SK-MEL-5 (cell line): ENCODE measurements at regions not wholly inside any gene's neighbourhood (a gene's known extent, or its start where the extent isn't known, plus 50 kb on each side); places are given as distances from the start of the nearest gene placed in this dataset.
"Not testable (repeated sequence)": the region's sequence is repeated elsewhere in the genome, so short reads cannot be mapped to it uniquely, and the experiment has no call there.

Experiments used
- DNase-seq: peaks from one replicate; pipeline ENCODE4 v3.0.0-alpha.2; 2016; ENCODE audit warnings: low read depth, low spot score
- in situ Hi-C: cut with HindIII; loops from 2 replicates; pipeline ENCODE4 v1.10.0; 2016; ENCODE audit warnings: low sequenced_read_pairs, high pct_unique_total_duplicates, low pct_unique_long_range_greater_than_20kb

DNA sequence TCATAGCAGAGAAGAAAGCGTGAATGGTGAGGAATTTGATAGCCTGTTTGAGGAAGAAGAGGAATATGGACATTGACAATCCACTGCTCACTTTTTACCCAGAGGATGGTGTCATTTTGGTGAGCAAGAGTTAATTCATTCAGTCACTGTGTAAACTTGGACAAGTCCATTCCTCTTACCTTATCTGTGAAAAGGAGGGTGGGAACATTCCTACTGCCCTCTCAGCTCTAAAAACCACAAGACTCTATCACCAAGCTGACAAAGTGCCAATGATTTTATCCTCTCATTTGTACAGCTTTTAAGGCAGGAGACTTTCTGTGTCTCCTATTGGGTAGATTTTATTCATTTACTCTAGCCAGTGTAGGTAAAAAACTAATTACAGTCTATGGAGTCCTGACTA is 103.8 kb downstream of the LUZP4 start:
- DNase-seq = no peak
- in situ Hi-C loops = no loop called here

DNA sequence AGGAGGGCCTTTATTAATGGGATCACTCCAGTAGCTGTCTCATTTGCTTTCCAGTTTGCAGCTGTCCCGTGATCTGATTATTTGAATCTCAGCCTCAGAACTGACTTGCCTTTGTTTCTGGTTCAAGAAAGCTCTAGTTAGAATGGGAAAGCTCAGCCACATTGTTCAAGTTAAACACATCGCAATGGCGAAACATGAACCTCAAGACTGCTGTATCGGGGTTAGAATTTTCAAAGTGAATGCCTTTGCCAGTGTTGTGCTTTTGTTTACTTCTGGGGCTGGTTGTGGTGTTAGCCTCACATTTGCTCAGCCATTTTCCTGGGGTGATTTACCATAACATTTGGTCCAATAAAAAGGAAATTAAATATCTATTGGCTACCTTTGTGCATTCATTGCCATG is 105.3 kb downstream of the LUZP4 start:
- in situ Hi-C loops, DNase-seq: not testable (repeated sequence)

DNA sequence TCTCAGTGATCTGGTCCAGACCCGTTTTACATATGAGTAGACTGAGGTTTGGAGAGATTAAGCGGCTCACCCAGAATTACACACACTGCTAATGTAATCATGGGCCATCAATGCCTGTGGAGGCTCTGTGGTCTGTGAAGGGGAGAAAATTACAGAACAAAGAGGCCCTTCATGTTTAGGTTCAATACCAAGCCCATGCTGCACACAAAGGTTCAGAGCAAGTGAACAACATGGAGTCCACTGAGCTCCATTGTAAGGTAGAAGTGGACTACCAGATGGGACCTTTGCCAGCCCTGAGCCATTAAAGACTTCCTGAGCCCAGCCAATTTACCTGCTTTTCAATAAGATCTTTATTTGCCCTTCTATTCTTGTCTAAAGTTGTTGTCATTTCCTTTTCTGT is 109.8 kb downstream of the LUZP4 start:
- in situ Hi-C loops = no loop called here
- peak; percentile 69 for DNase-seq

DNA sequence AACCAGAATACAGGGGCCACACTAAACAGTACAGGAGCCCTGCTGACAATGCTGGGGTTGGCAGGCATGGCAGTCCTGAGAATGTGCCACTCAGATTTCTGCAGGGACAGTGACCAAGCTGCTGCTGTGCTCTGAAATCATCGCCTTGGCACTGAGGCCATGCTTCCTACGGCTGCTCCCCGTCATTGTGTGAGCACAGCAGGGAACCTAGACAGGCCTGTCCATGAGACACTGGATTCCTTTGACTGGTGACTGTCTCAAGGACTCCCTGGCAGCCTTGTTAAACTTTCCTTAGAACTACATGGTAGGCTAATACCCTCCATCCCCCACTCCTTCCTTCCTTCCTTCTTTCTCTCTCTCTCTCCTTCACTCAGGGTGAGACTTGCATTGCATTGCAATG is 111.4 kb downstream of the LUZP4 start:
- DNase-seq = peak; percentile 33

DNA sequence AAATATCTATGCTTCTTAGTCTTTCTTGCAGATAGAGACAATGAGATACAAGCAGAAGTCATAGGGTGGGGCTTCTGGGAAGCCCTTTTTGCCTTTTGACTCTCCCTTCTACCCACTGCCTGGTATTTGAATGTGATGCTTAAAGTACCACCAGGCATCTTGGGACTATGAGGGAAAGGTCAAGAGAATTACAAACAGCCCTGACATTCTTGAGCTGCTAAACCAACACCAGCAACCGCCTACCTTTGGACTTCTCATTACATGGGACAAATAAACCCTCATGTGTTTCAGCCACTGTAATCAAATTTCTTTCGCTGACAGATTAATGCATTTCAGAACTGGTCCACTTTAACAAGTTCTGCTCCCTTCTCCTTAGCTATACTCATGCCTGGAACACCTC is 112.8 kb downstream of the LUZP4 start:
- DNase-seq = no peak
- in situ Hi-C loops = no loop called here

More for the DNA sequence above, 111.4 kb downstream of the LUZP4 start:
- in situ Hi-C loops = no loop called here

- peak; percentile 78 for DNase-seq
- in situ Hi-C loops = no loop called here
Observed at GRCh38 chrX:115408771-115409400, 119.4 kb downstream of the LUZP4 start.

- in situ Hi-C loops = no loop called here
- DNase-seq = no peak
Observed at GRCh38 chrX:115409551-115409950, 120.0 kb downstream of the LUZP4 start.

DNA sequence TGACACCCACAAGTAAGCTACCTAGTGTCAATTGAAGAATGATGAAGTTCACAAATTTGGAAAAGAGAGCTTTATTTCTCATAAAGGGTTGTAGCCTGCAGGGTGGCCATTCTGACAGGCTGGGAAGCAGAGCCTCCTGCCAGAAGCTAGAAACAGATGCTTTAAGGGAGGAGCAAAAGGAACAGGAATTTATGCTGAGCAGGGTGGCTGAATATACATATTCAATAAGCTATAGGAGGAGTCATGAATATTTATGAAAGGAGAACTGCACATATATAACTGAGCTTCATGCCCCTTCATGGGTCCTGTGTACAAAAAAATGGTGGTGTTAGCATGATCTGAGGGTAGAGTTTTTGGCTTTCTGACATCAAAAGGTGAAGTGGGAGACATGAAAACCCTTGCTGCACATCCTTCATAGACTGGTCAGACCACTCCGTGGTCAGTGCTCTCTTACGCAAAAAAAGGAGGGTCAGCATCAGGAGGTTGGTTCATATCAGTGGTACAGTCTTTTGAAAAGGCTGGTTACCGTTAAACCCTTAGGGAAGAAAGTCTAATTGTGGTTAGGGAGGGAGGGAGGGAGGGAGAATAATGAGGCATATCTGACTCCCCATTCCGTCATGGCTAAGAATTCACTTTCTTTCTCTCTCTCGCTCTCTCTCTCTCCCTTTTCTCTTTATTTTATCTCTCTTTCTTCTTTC is 121.4 kb downstream of the LUZP4 start:
- in situ Hi-C loops = no loop called here
- DNase-seq = no peak

GRCh38 chrX:115413246-115413878 is 123.8 kb downstream of the LUZP4 start:
- in situ Hi-C loops = no loop called here
- DNase-seq = no peak

- no peak for DNase-seq
- in situ Hi-C loops = no loop called here
Observed at GRCh38 chrX:115419069-115419468, 129.6 kb downstream of the LUZP4 start.

DNA sequence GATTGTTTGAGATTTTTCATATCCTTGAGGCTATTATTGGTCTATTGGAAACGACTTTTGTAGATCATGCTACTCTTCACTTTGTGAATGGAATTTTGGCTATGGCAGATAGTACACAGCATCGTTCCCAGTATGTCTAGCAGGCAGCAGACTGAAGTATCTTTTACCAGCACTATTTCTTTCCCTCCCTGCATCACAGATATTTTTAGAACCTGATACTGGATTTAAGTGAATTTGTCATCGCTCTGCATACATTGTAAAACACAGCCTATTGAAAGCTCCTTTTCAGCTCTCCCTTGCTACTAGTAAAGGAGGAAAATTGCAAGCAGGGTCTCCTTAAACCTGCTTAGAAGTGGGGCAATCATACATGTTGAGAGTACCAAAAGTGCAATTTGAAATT is 133.6 kb downstream of the LUZP4 start:
- in situ Hi-C loops = no loop called here
- DNase-seq = no peak

GRCh38 chrX:115425359-115425758 is 135.6 kb upstream of the PLS3 start:
- no peak for DNase-seq
- in situ Hi-C loops = no loop called here

- in situ Hi-C loops = no loop called here
Observed at GRCh38 chrX:115427861-115428410, 133.0 kb upstream of the PLS3 start.

GRCh38 chrX:115434834-115435233 is 126.1 kb upstream of the PLS3 start:
- in situ Hi-C loops = not testable (repeated sequence)

More at GRCh38 chrX:115427861-115428410, 133.0 kb upstream of the PLS3 start:
- DNase-seq = no peak

GRCh38 chrX:115437841-115438595 is 123.0 kb upstream of the PLS3 start:
- DNase-seq = no peak
- in situ Hi-C loops = no loop called here

More at GRCh38 chrX:115434834-115435233, 126.1 kb upstream of the PLS3 start:
- DNase-seq = not testable (repeated sequence)

- in situ Hi-C loops = no loop called here
- DNase-seq = no peak
Observed at GRCh38 chrX:115448146-115448545, 112.8 kb upstream of the PLS3 start.

DNA sequence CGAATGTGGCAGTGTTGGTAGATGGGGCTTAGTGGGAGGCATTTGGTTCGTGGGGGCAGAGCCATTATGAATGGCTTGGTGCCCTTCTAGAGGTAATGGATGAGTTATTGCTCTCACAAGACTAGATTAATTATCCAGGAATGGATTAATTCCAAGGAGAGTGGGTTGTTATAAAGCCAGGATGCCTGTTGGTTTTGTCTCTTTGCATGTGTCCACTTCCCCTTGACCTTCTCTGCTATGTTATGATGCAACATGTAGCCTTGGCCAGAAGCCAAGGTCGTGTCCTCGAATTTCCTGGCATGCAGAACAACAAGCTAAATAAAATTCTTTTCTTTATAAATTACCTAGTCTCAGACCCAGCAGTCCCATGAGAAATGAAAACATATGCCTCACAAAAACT is 111.2 kb upstream of the PLS3 start:
- in situ Hi-C loops = no loop called here
- peak; percentile 57 for DNase-seq

DNA sequence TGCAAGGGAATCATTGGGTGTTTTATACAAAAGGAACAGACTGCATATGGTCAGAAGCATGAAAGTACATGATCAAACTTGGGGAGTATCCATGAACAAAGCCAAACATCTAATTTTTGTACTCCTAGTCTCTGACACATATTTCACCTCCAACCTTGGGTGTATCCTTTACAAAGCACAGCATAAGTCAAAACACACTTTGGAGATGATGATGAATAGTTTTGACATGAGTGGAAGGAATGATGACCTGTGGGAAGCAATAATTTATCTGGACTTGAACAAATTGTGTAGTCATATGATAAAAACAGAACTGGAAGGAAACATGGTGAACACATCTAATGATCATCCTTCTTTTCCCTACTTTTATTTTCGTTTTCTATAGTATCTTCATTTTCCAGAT is 108.7 kb upstream of the PLS3 start:
- DNase-seq = no peak
- in situ Hi-C loops = no loop called here
